HepG2 (cell line): ENCODE measurements at regions not wholly inside any gene's neighbourhood (a gene's known extent, or its start where the extent isn't known, plus 50 kb on each side); places are given as distances from the start of the nearest gene placed in this dataset.
A peak's percentile ranks its signal among the peaks of the same experiment; 100 is the strongest.

Experiments used
- ATAC-seq: fragments of 200-7000 bp; cut with Tn5 transposase; 3 replicates; pipeline ENCODE4 v1.9.1; 2020; ENCODE audit warnings: mild to moderate bottlenecking, moderate library complexity
- BruUV-seq: library from RNA; stranded (reverse); fragments of 400-500 nt; replicated peaks from 2 replicates; lab custom pipeline; 2021; lab: Mats Ljungman, UMichigan
- CTCF ChIA-PET: fragments of 300-600 bp; formaldehyde crosslinking; extraction: SDS; loops from one replicate; lab custom pipeline; 2021; ENCODE audit warnings: low total read pairs, inconsistent platforms, low intra/inter-chr PET ratio; lab: Yijun Ruan, JAX
- POLR2A ChIA-PET: fragments of 350-600 bp; sonication (Branson Sonifier 250); formaldehyde crosslinking; loops from one replicate; lab custom pipeline; 2020; ENCODE audit warnings: antibody characterized with exemption, inconsistent platforms; lab: Yijun Ruan, JAX
- DNase-seq: peaks from one replicate; pipeline ENCODE4 v3.0.0-alpha.2; 2015; ENCODE audit warnings: low spot score
- FAIRE-seq: peaks from 3 replicates; lab custom pipeline; 2011; peaks lifted over from hg19 to GRCh38; lab: Jason Lieb, UNC
- H2AFZ ChIP-seq: one replicate; pipeline ENCODE4 v1.6.1; 2011; ENCODE audit warnings: low read length, inconsistent platforms
- H3K27ac ChIP-seq: fragments of 300-600 bp; 3 replicates; pipeline ENCODE4 v1.8.0; 2011; ENCODE audit warnings: mixed run types, mild to moderate bottlenecking, mixed read lengths, low read length, inconsistent platforms; ENCODE audit not compliant: insufficient read depth; ENCODE audit errors: extremely low read length
- H3K27me3 ChIP-seq, 2 experiments: fragments of 200-600 bp in 1 of 2; 2 replicates in 1 of 2; 3 replicates in 1 of 2; pipeline versions ENCODE4 v1.6.0 to v1.8.0; 2011; ENCODE audit warnings: low read length in 2 of 2, mild to moderate bottlenecking in 2 of 2, moderate library complexity in 2 of 2, inconsistent platforms in 1 of 2; ENCODE audit not compliant: insufficient read depth in 2 of 2, control insufficient read depth in 1 of 2
- H3K36me3 ChIP-seq, 2 experiments: fragments of 200-600 bp in 1 of 2; replicated peaks in 1 of 2; 2 replicates in 1 of 2; 3 replicates in 1 of 2; pipeline versions ENCODE4 v1.5.1 to v1.8.0; 2011; ENCODE audit warnings: low read length in 2 of 2, inconsistent platforms in 1 of 2; ENCODE audit not compliant: insufficient read depth in 2 of 2, control insufficient read depth in 1 of 2
- H3K4me1 ChIP-seq: 2 replicates; pipeline ENCODE4 v1.5.1; 2012; ENCODE audit warnings: low read length, inconsistent platforms; ENCODE audit not compliant: insufficient read depth
- H3K4me2 ChIP-seq: 2 replicates; pipeline ENCODE4 v1.6.0; 2011; ENCODE audit warnings: low read depth, low read length, inconsistent platforms
- H3K4me3 ChIP-seq, 3 experiments: fragments of 200-600 bp in 1 of 3; sonication (generic), shearing (Covaris generic) in 1 of 3; replicated peaks in 1 of 3; 2 replicates each; pipeline ENCODE4 v1.5.1; 2011 to 2016; ENCODE audit warnings: low read length in 3 of 3, inconsistent platforms in 2 of 3, low read depth in 2 of 3, mild to moderate bottlenecking in 2 of 3, control low read depth in 1 of 3, mixed read lengths in 1 of 3; ENCODE audit not compliant: insufficient read depth in 1 of 3
- H3K79me2 ChIP-seq: one replicate; pipeline ENCODE4 v1.6.1; 2011; ENCODE audit warnings: low read length, inconsistent platforms; ENCODE audit not compliant: insufficient read depth
- H3K9ac ChIP-seq: 2 replicates; pipeline ENCODE4 v1.6.0; 2011; ENCODE audit warnings: mild to moderate bottlenecking, low read depth, low read length, inconsistent platforms; ENCODE audit not compliant: insufficient read depth
- H3K9me3 ChIP-seq: 2 replicates; pipeline ENCODE4 v1.5.1; 2012; ENCODE audit warnings: mild to moderate bottlenecking, low read length
- H4K20me1 ChIP-seq: 2 replicates; pipeline ENCODE4 v1.6.0; 2011; ENCODE audit warnings: inconsistent platforms, mild to moderate bottlenecking, low read length, moderate library complexity; ENCODE audit not compliant: insufficient read depth
- DR1 ChIP-seq: sonication (generic); formaldehyde crosslinking; IDR thresholded peaks from 2 replicates; pipeline ENCODE4 v1.8.0; 2021; ENCODE audit warnings: mild to moderate bottlenecking, missing genetic modification reagents, inconsistent platforms
- ESRRA ChIP-seq: sonication (generic); formaldehyde crosslinking; IDR thresholded peaks from 2 replicates; pipeline ENCODE4 v1.5.1; 2020; ENCODE audit warnings: mild to moderate bottlenecking, low read depth, missing genetic modification reagents
- FLYWCH1 ChIP-seq: sonication (generic); formaldehyde crosslinking; IDR thresholded peaks from 2 replicates; pipeline ENCODE4 v1.8.1; 2023; ENCODE audit warnings: mild to moderate bottlenecking, missing genetic modification reagents
- GFI1 ChIP-seq: sonication (generic); formaldehyde crosslinking; IDR thresholded peaks from 2 replicates; pipeline ENCODE4 v1.5.0; 2020; ENCODE audit warnings: missing genetic modification reagents, mild to moderate bottlenecking, borderline replicate concordance
- HOXD1 ChIP-seq: sonication (generic); formaldehyde crosslinking; IDR thresholded peaks from 2 replicates; pipeline ENCODE4 v1.5.0; 2020; ENCODE audit warnings: missing genetic modification reagents
- MAFF ChIP-seq: IDR thresholded peaks from 2 replicates; pipeline ENCODE4 v1.6.1; 2011; ENCODE audit warnings: low read depth, low read length, improper control_type of control experiment
- MAFK ChIP-seq, 2 experiments: IDR thresholded peaks in 1 of 2; conservative IDR thresholded peaks in 1 of 2; 2 replicates each; pipeline ENCODE4 v1.6.1; 2011; ENCODE audit warnings: improper control_type of control experiment in 2 of 2, low read length in 2 of 2
- NRL ChIP-seq: sonication (generic); formaldehyde crosslinking; IDR thresholded peaks from 2 replicates; pipeline ENCODE4 v1.5.0; 2020; ENCODE audit warnings: missing genetic modification reagents, mild to moderate bottlenecking, moderate library complexity, borderline replicate concordance
- RARG ChIP-seq: sonication (generic); formaldehyde crosslinking; IDR thresholded peaks from 2 replicates; pipeline ENCODE4 v1.4.0; 2020; ENCODE audit warnings: low read depth, mild to moderate bottlenecking, missing genetic modification reagents
- SYNCRIP ChIP-seq: fragments of 200-400 bp; formaldehyde crosslinking; IDR thresholded peaks from 2 replicates; pipeline ENCODE4 v1.6.1; 2018; ENCODE audit warnings: mild to moderate bottlenecking, low read depth, low read length; ENCODE audit not compliant: insufficient read depth
- YEATS2 ChIP-seq: sonication (generic); formaldehyde crosslinking; IDR thresholded peaks from 2 replicates; pipeline ENCODE4 v1.4.0; 2020; ENCODE audit warnings: missing genetic modification reagents, borderline replicate concordance
- ZNF367 ChIP-seq: sonication (generic); formaldehyde crosslinking; IDR thresholded peaks from 2 replicates; pipeline ENCODE4 v1.4.0; 2020; ENCODE audit warnings: missing genetic modification reagents, borderline replicate concordance
- ZNF510 ChIP-seq: sonication (generic); formaldehyde crosslinking; IDR thresholded peaks from 2 replicates; pipeline ENCODE4 v1.4.0; 2020; ENCODE audit warnings: low read depth, mild to moderate bottlenecking, missing genetic modification reagents
- ZNF841 ChIP-seq: sonication (generic); formaldehyde crosslinking; IDR thresholded peaks from 2 replicates; pipeline ENCODE4 v1.8.1; 2023; ENCODE audit warnings: missing genetic modification reagents, borderline replicate concordance
- WGBS: methylation state at CpG from one replicate; pipeline ENCODE4 v1.1.6; 2017; ENCODE audit warnings: low lambda C conversion rate; 5-methylcytosine and 5-hydroxymethylcytosine counted together
- in situ Hi-C: cut with HindIII; loops from 2 replicates; pipeline ENCODE4 v1.10.0; 2017; ENCODE audit warnings: low pct_unique_long_range_greater_than_20kb; ENCODE audit not compliant: extremely low pct_ligation_motif_present
- intact Hi-C: fragments of 100-400 bp; cut with micrococcal nuclease; formaldehyde crosslinking; loops from one replicate; pipeline ENCODE4 v1.10.0; 2022; ENCODE audit not compliant: unreplicated experiment

GRCh38 chr21:20186186-20186585, 812.0 kb upstream of the NCAM2 start:
- CTCF ChIA-PET, result no interaction called here
- intact Hi-C loops, result no loop called here
- POLR2A ChIA-PET, result no interaction called here
- no peaks in the 10 kb centered on the region for H3K36me3 ChIP-seq
- H3K79me2 ChIP-seq, result no peaks in the 10 kb centered on the region
- H3K27ac ChIP-seq, result no peak overlapping the region
- H3K9ac ChIP-seq, result no peak overlapping the region
- TF ChIP-seq MAFF, result peak; percentile 79
- no peak for TF ChIP-seq GFI1 (CRISPR knock-in tag)
- no peak for TF ChIP-seq ESRRA
- TF ChIP-seq YEATS2, result no peak
- TF ChIP-seq HOXD1, result no peak
- peak; percentile 63 to 90 for TF ChIP-seq MAFK (conservative IDR thresholded peaks at IDR 0.05 in 1 of 2, IDR thresholded peaks at IDR 0.05 in 1 of 2; ENCODE audit: low read length in 2 of 2)
- TF ChIP-seq DR1 (CRISPR knock-in tag), result no peak
- TF ChIP-seq RARG (CRISPR knock-in tag), result no peak
- TF ChIP-seq FLYWCH1 (CRISPR knock-in tag), result no peak
- TF ChIP-seq ZNF841 (CRISPR knock-in tag), result no peak
- TF ChIP-seq ZNF367 (CRISPR knock-in tag), result no peak
- no peak for TF ChIP-seq ZNF510 (CRISPR knock-in tag)
- TF ChIP-seq SYNCRIP, result no peak
- TF ChIP-seq NRL (CRISPR knock-in tag), result no peak
- no peak overlapping the region for H2AFZ ChIP-seq
- no peak overlapping the region for H3K4me2 ChIP-seq
- H3K4me3 ChIP-seq, result no peak overlapping the region
- no peaks in the 10 kb centered on the region for H3K4me1 ChIP-seq
- no peaks in the 10 kb centered on the region for H3K27me3 ChIP-seq
- ATAC-seq (no peak), DNase-seq (no peak), FAIRE-seq (no peak)
- in situ Hi-C loops, result no loop called here
- H4K20me1 ChIP-seq, result no peaks in the 10 kb centered on the region
- H3K9me3 ChIP-seq, result peaks cover 80% of the 10 kb centered on the region
- no TSS peak for BruUV-seq
- 0% methylated on average over 3 of the region's 3 CpGs for WGBS
